Fibroblast of pulmonary artery (primary cell): ENCODE measurements at regions not wholly inside any gene's neighbourhood (a gene's known extent, or its start where the extent isn't known, plus 50 kb on each side); places are given as distances from the start of the nearest gene placed in this dataset.

ENCODE experiments used
- DNase-seq: peaks from one replicate; pipeline ENCODE4 v3.0.0-alpha.2; 2010; ENCODE audit warnings: low read depth
- H3K4me3 ChIP-seq: replicated peaks from 2 replicates; pipeline ENCODE4 v1.5.1; 2011; ENCODE audit warnings: low read depth, mild to moderate bottlenecking, control low read depth, low read length, moderate library complexity
- TF ChIP-seq, protein P1 (sequence below): IDR thresholded peaks from 2 replicates; pipeline ENCODE4 v1.5.1; 2011; ENCODE audit warnings: mild to moderate bottlenecking, control low read depth, low read length, inconsistent platforms; ENCODE audit errors: missing control alignments

DNA sequence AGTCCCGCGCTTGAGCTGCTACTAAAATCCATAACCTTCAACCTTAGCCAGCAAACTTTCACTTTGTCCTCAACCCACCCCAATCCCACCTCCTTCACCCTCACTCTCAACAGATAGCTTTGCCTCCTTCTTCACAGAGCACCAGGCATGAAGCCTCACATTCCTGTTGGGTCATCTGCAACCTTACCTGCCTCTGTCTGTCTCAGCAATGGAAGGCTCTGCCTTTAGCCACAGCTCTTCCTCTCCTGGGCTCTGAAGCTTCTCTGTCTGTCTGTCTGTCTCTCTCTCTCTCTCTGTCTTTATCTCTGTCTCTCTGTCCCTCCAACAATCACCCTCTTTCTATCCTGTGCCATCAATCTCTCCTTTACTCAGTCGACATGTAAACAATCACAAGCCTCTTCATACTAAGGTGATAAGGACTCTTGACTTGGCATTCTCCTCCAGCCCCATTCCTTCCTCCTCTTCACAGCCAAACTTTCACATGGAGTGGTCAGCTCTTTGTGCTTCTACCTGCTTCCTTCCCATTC lies 220.8 kb downstream of the SPTSSA start:
- DNase-seq = no peak
- no peak overlapping the region for H3K4me3 ChIP-seq
- TF ChIP-seq, protein P1, sequence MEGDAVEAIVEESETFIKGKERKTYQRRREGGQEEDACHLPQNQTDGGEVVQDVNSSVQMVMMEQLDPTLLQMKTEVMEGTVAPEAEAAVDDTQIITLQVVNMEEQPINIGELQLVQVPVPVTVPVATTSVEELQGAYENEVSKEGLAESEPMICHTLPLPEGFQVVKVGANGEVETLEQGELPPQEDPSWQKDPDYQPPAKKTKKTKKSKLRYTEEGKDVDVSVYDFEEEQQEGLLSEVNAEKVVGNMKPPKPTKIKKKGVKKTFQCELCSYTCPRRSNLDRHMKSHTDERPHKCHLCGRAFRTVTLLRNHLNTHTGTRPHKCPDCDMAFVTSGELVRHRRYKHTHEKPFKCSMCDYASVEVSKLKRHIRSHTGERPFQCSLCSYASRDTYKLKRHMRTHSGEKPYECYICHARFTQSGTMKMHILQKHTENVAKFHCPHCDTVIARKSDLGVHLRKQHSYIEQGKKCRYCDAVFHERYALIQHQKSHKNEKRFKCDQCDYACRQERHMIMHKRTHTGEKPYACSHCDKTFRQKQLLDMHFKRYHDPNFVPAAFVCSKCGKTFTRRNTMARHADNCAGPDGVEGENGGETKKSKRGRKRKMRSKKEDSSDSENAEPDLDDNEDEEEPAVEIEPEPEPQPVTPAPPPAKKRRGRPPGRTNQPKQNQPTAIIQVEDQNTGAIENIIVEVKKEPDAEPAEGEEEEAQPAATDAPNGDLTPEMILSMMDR = no peak

DNA sequence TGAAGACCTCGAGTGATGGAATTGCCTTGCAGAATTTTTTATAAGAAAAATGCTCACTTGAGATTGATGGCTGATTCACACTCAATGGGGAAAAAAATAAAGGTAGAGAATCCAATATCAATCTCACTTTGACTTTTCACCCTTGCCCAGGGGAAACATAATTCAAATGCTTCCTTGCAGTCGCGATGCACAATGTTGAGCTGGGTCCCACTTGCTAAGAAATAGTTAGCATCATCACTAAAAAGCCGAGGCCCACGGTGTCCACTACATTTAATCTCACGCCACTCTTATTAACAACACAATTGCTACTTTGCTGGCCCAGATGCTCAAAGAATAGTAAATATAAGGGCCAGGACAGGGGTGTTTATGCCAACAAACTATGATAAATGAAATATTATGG lies 223.4 kb downstream of the SPTSSA start:
- TF ChIP-seq, protein P1 = no peak
- no peak overlapping the region for H3K4me3 ChIP-seq
- DNase-seq = no peak

DNA sequence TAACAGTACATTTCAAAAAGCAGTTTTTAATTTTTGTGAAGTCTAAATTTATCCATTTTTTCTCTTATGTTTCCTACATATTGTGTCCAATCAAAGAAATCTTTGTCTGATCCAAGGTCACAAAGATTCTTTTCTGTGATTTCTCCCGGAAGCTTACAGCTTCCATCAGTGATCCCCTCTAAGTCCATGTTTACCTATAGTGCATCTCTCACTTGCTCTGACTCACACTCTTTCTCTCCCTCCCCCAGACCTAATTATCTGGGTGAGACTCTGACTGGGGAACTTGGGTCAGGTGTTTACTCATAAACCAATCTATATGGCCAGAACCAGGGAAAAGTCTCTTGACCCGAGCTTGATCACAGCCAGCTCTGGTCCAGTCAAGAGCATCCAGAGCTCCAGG lies 224.4 kb downstream of the SPTSSA start:
- no peak for DNase-seq
- TF ChIP-seq, protein P1 = no peak

DNA sequence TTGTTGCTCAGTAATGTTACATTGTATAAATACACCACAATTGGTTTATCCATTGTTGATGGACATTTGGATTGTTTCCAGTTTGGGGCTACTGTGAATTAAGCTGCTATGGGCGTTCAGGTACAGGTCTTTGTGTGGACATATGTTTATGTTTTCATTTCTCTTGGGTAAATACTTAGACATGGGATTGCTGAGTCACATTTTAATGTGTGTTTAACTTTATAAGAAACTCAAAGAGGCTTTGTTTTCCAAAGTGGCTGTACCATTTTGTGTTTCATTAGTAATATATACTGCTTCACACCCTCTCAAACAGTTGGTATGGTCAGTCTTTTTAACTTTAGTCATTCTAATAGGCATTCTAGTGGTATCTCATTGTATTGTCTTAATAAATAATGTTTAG lies 225.0 kb downstream of the SPTSSA start:
- H3K4me3 ChIP-seq = no peak overlapping the region
- TF ChIP-seq, protein P1 = no peak
- DNase-seq = no peak

More for the DNA sequence above, 224.4 kb downstream of the SPTSSA start:
- H3K4me3 ChIP-seq = no peak overlapping the region

DNA sequence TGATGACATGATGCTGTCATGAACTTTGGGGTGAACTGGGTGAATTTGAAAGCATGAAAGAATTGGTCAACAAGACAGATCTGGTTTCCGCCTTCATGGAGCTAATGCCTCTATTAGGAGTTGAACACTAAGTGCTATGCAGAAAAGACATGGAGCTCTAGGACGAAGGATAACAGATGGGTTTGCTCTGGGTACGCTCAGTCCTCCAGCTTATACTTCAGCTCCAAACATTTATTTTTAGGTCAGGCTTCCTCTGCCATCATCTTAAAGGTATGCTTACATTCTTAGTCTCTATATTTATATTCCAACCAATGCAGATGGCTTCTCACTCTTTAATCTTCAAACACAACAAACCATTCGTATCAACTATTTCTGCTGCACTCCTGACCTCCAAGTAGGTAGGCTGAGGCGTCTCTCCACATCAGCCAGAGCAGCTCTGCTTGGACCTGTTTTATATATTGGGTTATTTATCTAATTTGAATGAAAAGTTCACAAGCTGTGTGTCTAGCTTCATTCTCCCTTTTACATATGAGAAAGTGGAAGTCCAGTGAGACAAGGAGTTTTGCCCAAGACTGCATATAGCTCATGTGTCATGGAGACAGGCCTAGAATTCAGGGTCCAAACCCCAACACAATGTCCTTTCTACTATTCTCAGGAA lies 226.3 kb downstream of the SPTSSA start:
- H3K4me3 ChIP-seq = no peak overlapping the region
- TF ChIP-seq, protein P1 = no peak
- DNase-seq = no peak

DNA sequence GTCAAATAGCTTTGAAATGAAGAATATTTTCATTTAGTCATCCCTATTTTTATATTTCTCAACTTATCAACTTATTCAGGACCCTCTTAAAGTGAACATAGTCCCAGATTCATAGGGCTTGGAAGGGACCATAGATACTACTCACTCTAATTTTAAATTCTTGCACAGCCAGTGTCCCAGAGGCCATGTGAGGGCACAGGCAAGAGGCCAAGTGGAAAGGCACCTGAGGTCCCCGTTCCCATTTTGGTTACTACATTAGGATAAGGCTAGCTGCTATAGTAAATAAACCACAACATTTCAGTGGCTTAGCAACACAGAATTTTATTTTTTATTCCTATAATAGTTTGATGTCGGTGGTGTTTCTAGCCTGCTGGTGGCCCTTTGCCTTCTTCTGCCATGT lies 227.8 kb downstream of the SPTSSA start:
- TF ChIP-seq, protein P1 = no peak
- H3K4me3 ChIP-seq = no peak overlapping the region
- DNase-seq = no peak

DNA sequence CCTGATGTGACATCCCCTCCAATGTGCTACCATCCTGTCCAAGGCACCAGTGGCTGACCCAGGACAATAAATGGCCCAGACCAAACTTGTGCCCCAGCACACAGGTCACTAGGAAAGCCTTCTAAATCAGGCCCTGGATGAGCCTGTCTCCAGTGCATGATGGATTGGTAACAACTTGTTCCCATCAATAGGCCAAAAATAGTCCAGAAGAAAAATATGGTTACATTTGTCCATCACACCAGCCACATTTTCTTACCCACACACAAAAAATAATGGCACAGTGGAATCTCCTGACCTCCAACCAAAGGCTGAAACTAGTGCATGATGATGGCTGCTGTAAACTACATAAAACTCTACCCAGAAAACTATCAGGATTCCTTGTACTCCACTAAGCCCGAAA lies 228.4 kb downstream of the SPTSSA start:
- TF ChIP-seq, protein P1 = no peak
- DNase-seq = no peak
- no peak overlapping the region for H3K4me3 ChIP-seq
